HepG2 (cell line): ENCODE measurements at regions not wholly inside any gene's neighbourhood (a gene's known extent, or its start where the extent isn't known, plus 50 kb on each side); places are given as distances from the start of the nearest gene placed in this dataset.

Experiments used
- ATAC-seq: fragments of 200-7000 bp; cut with Tn5 transposase; 3 replicates; pipeline ENCODE4 v1.9.1; 2020; ENCODE audit warnings: mild to moderate bottlenecking, moderate library complexity
- BruUV-seq: library from RNA; stranded (reverse); fragments of 400-500 nt; replicated peaks from 2 replicates; lab custom pipeline; 2021; lab: Mats Ljungman, UMichigan
- CTCF ChIA-PET: fragments of 300-600 bp; formaldehyde crosslinking; extraction: SDS; loops from one replicate; lab custom pipeline; 2021; ENCODE audit warnings: low total read pairs, inconsistent platforms, low intra/inter-chr PET ratio; lab: Yijun Ruan, JAX
- POLR2A ChIA-PET: fragments of 350-600 bp; sonication (Branson Sonifier 250); formaldehyde crosslinking; loops from one replicate; lab custom pipeline; 2020; ENCODE audit warnings: antibody characterized with exemption, inconsistent platforms; lab: Yijun Ruan, JAX
- DNase-seq: peaks from one replicate; pipeline ENCODE4 v3.0.0-alpha.2; 2015; ENCODE audit warnings: low spot score
- FAIRE-seq: peaks from 3 replicates; lab custom pipeline; 2011; peaks lifted over from hg19 to GRCh38; lab: Jason Lieb, UNC
- H2AFZ ChIP-seq: one replicate; pipeline ENCODE4 v1.6.1; 2011; ENCODE audit warnings: low read length, inconsistent platforms
- H3K27ac ChIP-seq: fragments of 300-600 bp; 3 replicates; pipeline ENCODE4 v1.8.0; 2011; ENCODE audit warnings: mixed run types, mild to moderate bottlenecking, mixed read lengths, low read length, inconsistent platforms; ENCODE audit not compliant: insufficient read depth; ENCODE audit errors: extremely low read length
- H3K27me3 ChIP-seq, 2 experiments: fragments of 200-600 bp in 1 of 2; 2 replicates in 1 of 2; 3 replicates in 1 of 2; pipeline versions ENCODE4 v1.6.0 to v1.8.0; 2011; ENCODE audit warnings: low read length in 2 of 2, mild to moderate bottlenecking in 2 of 2, moderate library complexity in 2 of 2, inconsistent platforms in 1 of 2; ENCODE audit not compliant: insufficient read depth in 2 of 2, control insufficient read depth in 1 of 2
- H3K36me3 ChIP-seq, 2 experiments: fragments of 200-600 bp in 1 of 2; replicated peaks in 1 of 2; 2 replicates in 1 of 2; 3 replicates in 1 of 2; pipeline versions ENCODE4 v1.5.1 to v1.8.0; 2011; ENCODE audit warnings: low read length in 2 of 2, inconsistent platforms in 1 of 2; ENCODE audit not compliant: insufficient read depth in 2 of 2, control insufficient read depth in 1 of 2
- H3K4me1 ChIP-seq: 2 replicates; pipeline ENCODE4 v1.5.1; 2012; ENCODE audit warnings: low read length, inconsistent platforms; ENCODE audit not compliant: insufficient read depth
- H3K4me2 ChIP-seq: 2 replicates; pipeline ENCODE4 v1.6.0; 2011; ENCODE audit warnings: low read depth, low read length, inconsistent platforms
- H3K4me3 ChIP-seq, 3 experiments: fragments of 200-600 bp in 1 of 3; sonication (generic), shearing (Covaris generic) in 1 of 3; replicated peaks in 1 of 3; 2 replicates each; pipeline ENCODE4 v1.5.1; 2011 to 2016; ENCODE audit warnings: low read length in 3 of 3, inconsistent platforms in 2 of 3, low read depth in 2 of 3, mild to moderate bottlenecking in 2 of 3, control low read depth in 1 of 3, mixed read lengths in 1 of 3; ENCODE audit not compliant: insufficient read depth in 1 of 3
- H3K79me2 ChIP-seq: one replicate; pipeline ENCODE4 v1.6.1; 2011; ENCODE audit warnings: low read length, inconsistent platforms; ENCODE audit not compliant: insufficient read depth
- H3K9ac ChIP-seq: 2 replicates; pipeline ENCODE4 v1.6.0; 2011; ENCODE audit warnings: mild to moderate bottlenecking, low read depth, low read length, inconsistent platforms; ENCODE audit not compliant: insufficient read depth
- H3K9me3 ChIP-seq: 2 replicates; pipeline ENCODE4 v1.5.1; 2012; ENCODE audit warnings: mild to moderate bottlenecking, low read length
- H4K20me1 ChIP-seq: 2 replicates; pipeline ENCODE4 v1.6.0; 2011; ENCODE audit warnings: inconsistent platforms, mild to moderate bottlenecking, low read length, moderate library complexity; ENCODE audit not compliant: insufficient read depth
- ATF2 ChIP-seq: sonication (generic); formaldehyde crosslinking; IDR thresholded peaks from 2 replicates; pipeline ENCODE4 v1.4.0; 2020; ENCODE audit warnings: missing genetic modification reagents
- E2F1 ChIP-seq: sonication (generic); formaldehyde crosslinking; IDR thresholded peaks from 2 replicates; pipeline ENCODE4 v1.5.0; 2020; ENCODE audit warnings: missing genetic modification reagents
- HMG20A ChIP-seq: IDR thresholded peaks from 2 replicates; pipeline ENCODE4 v1.6.1; 2016; ENCODE audit warnings: borderline replicate concordance
- KDM5B ChIP-seq: sonication (generic); formaldehyde crosslinking; IDR thresholded peaks from 2 replicates; pipeline ENCODE4 v1.4.0; 2020; ENCODE audit warnings: missing genetic modification reagents, mild to moderate bottlenecking, borderline replicate concordance
- MIER2 ChIP-seq: IDR thresholded peaks from 2 replicates; pipeline ENCODE4 v1.6.1; 2016; ENCODE audit warnings: missing biosample characterization, missing genetic modification reagents
- NBN ChIP-seq: fragments of 450-650 bp; conservative IDR thresholded peaks from 2 replicates; pipeline ENCODE4 v1.6.1; 2017
- RFXAP ChIP-seq: sonication (generic); formaldehyde crosslinking; IDR thresholded peaks from 2 replicates; pipeline ENCODE4 v1.4.0; 2020; ENCODE audit warnings: missing genetic modification reagents, borderline replicate concordance
- ZBTB10 ChIP-seq: sonication (generic); formaldehyde crosslinking; IDR thresholded peaks from 2 replicates; pipeline ENCODE4 v1.4.0; 2020; ENCODE audit warnings: missing genetic modification reagents, borderline replicate concordance
- ZMYM4 ChIP-seq: sonication (generic); formaldehyde crosslinking; IDR thresholded peaks from 2 replicates; pipeline ENCODE4 v1.8.1; 2023; ENCODE audit warnings: mild to moderate bottlenecking, missing genetic modification reagents
- ZNF317 ChIP-seq: sonication (generic); formaldehyde crosslinking; IDR thresholded peaks from 2 replicates; pipeline ENCODE4 v1.5.0; 2020; ENCODE audit warnings: mild to moderate bottlenecking, missing genetic modification reagents
- WGBS: methylation state at CpG from one replicate; pipeline ENCODE4 v1.1.6; 2017; ENCODE audit warnings: low lambda C conversion rate; 5-methylcytosine and 5-hydroxymethylcytosine counted together
- in situ Hi-C: cut with HindIII; loops from 2 replicates; pipeline ENCODE4 v1.10.0; 2017; ENCODE audit warnings: low pct_unique_long_range_greater_than_20kb; ENCODE audit not compliant: extremely low pct_ligation_motif_present
- intact Hi-C: fragments of 100-400 bp; cut with micrococcal nuclease; formaldehyde crosslinking; loops from one replicate; pipeline ENCODE4 v1.10.0; 2022; ENCODE audit not compliant: unreplicated experiment

GRCh38 chr1:213767683-213768082 is 220.1 kb upstream of the PROX1 start:
- Histone ChIP-seq H3K9ac (no peak overlapping the region), H3K4me3 (no peak overlapping the region), H3K27me3 (no peaks in the 10 kb centered on the region), H3K36me3 (no peaks in the 10 kb centered on the region), H3K4me1 (peaks cover 11% of the 10 kb centered on the region), H3K79me2 (no peaks in the 10 kb centered on the region), H3K9me3 (no peaks in the 10 kb centered on the region), H4K20me1 (no peaks in the 10 kb centered on the region)
- intact Hi-C loops: loop anchor here (10.0 kb wide), 1 partner anchor 393 kb away; no protein-coding TSS in a partner anchor
- in situ Hi-C loops: no loop called here
- TF ChIP-seq E2F1 (CRISPR knock-in tag) (no peak), RFXAP (CRISPR knock-in tag) (no peak), ZMYM4 (CRISPR knock-in tag) (no peak), ATF2 (CRISPR knock-in tag) (no peak), KDM5B (CRISPR knock-in tag) (no peak), NBN (no peak), MIER2 (no peak), ZNF317 (CRISPR knock-in tag) (no peak), ZBTB10 (CRISPR knock-in tag) (no peak), HMG20A (no peak)
- TF ChIP-seq, all 625 proteins: peak for 0
- ChIA-PET CTCF (no interaction called here), POLR2A (no interaction called here)
- H3K27ac ChIP-seq: no peak overlapping the region
- H2AFZ ChIP-seq: no peak overlapping the region
- ATAC-seq: no peak
- FAIRE-seq: no peak
- no peak for DNase-seq
- WGBS: 86% methylated on average over 4 of the region's 4 CpGs
- no TSS peak for BruUV-seq
- no peak overlapping the region for H3K4me2 ChIP-seq
